Smooth muscle cell (in vitro differentiated cells): ENCODE measurements at regions not wholly inside any gene's neighbourhood (a gene's known extent, or its start where the extent isn't known, plus 50 kb on each side); places are given as distances from the start of the nearest gene placed in this dataset.

Experiments used
- DNase-seq: peaks from one replicate; lab custom pipeline; 2025; ENCODE audit not compliant: unreplicated experiment; lab: John Stamatoyannopoulos, UW
- H2AFZ ChIP-seq: fragments of 200-600 bp; sonication (generic); 2 replicates; pipeline ENCODE4 v1.6.0; 2016; ENCODE audit warnings: antibody characterized with exemption, low read depth, mild to moderate bottlenecking
- H3F3A ChIP-seq: fragments of 200-600 bp; sonication (generic); 2 replicates; pipeline ENCODE4 v1.6.0; 2017; ENCODE audit warnings: antibody characterized with exemption, low read depth
- H3K27ac ChIP-seq: fragments of 200-600 bp; sonication (generic); 2 replicates; pipeline ENCODE4 v1.5.1; 2016; ENCODE audit warnings: low read depth, mild to moderate bottlenecking
- H3K27me3 ChIP-seq: fragments of 200-600 bp; sonication (generic); 2 replicates; pipeline ENCODE4 v1.6.1; 2016; ENCODE audit warnings: low read depth, mild to moderate bottlenecking
- H3K36me3 ChIP-seq: fragments of 200-600 bp; sonication (generic); 2 replicates; pipeline ENCODE4 v1.5.1; 2016; ENCODE audit warnings: low read depth
- H3K4me1 ChIP-seq: fragments of 200-600 bp; sonication (generic); 2 replicates; pipeline ENCODE4 v1.5.1; 2016; ENCODE audit warnings: low read depth
- H3K4me2 ChIP-seq: fragments of 200-600 bp; sonication (generic); 2 replicates; pipeline ENCODE4 v1.6.0; 2016; ENCODE audit warnings: mild to moderate bottlenecking
- H3K4me3 ChIP-seq: fragments of 200-600 bp; sonication (generic); 2 replicates; pipeline ENCODE4 v1.5.1; 2016; ENCODE audit warnings: mild to moderate bottlenecking
- H3K79me2 ChIP-seq: fragments of 200-600 bp; sonication (generic); 2 replicates; pipeline ENCODE4 v1.6.0; 2016; ENCODE audit warnings: low read depth, mild to moderate bottlenecking
- H3K9ac ChIP-seq: fragments of 200-600 bp; sonication (generic); 2 replicates; pipeline ENCODE4 v1.6.0; 2016; ENCODE audit warnings: low read depth
- H3K9me3 ChIP-seq: fragments of 200-600 bp; sonication (generic); replicated peaks from 2 replicates; pipeline ENCODE4 v1.5.1; 2016; ENCODE audit warnings: low read depth
- H4K20me1 ChIP-seq: fragments of 200-600 bp; sonication (generic); 2 replicates; pipeline ENCODE4 v1.6.0; 2016; ENCODE audit warnings: low read depth
- WGBS: methylation state at CpG from one replicate; pipeline ENCODE4 v1.1.7; 2016; ENCODE audit warnings: low lambda C conversion rate; 5-methylcytosine and 5-hydroxymethylcytosine counted together
- TF ChIP-seq, protein P1 (sequence below): fragments of 200-600 bp; sonication (generic); IDR thresholded peaks from 2 replicates; pipeline ENCODE4 v1.5.1; 2017; ENCODE audit warnings: borderline replicate concordance, mild to moderate bottlenecking, antibody characterized with exemption; ENCODE audit not compliant: insufficient read depth, poor library complexity, severe bottlenecking

DNA sequence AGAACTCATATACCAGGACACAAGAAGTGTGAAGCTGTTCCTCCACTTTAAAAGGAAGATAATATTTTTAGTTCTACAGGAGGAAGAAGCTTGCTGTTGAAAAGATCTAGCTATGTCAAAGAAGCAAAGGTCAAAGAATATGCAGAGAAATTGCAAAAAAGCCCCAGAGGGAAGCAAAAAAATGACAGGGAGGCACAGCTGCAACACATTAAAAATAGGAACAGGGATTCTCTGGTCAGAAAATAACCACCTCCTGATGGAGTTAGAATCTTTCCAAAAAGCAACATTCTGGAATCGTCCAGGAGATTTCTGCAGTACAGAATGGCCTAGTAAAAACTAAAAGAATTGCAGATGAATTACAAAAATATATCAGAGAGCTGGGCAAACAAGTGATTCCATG lies 238.9 kb upstream of the PRMT6 start:
- Histone ChIP-seq H3K79me2 (no peaks in the 10 kb centered on the region), H3K9me3 (no peaks in the 10 kb centered on the region), H3K27me3 (no peaks in the 10 kb centered on the region), H3K4me2 (no peak overlapping the region), H3K4me1 (no peaks in the 10 kb centered on the region), H3K36me3 (no peaks in the 10 kb centered on the region), H3K9ac (no peak overlapping the region), H3K27ac (no peak overlapping the region), H4K20me1 (no peaks in the 10 kb centered on the region), H3K4me3 (no peak overlapping the region), H3F3A (no peaks in the 10 kb centered on the region), H2AFZ (no peak overlapping the region)
- TF ChIP-seq, protein P1, sequence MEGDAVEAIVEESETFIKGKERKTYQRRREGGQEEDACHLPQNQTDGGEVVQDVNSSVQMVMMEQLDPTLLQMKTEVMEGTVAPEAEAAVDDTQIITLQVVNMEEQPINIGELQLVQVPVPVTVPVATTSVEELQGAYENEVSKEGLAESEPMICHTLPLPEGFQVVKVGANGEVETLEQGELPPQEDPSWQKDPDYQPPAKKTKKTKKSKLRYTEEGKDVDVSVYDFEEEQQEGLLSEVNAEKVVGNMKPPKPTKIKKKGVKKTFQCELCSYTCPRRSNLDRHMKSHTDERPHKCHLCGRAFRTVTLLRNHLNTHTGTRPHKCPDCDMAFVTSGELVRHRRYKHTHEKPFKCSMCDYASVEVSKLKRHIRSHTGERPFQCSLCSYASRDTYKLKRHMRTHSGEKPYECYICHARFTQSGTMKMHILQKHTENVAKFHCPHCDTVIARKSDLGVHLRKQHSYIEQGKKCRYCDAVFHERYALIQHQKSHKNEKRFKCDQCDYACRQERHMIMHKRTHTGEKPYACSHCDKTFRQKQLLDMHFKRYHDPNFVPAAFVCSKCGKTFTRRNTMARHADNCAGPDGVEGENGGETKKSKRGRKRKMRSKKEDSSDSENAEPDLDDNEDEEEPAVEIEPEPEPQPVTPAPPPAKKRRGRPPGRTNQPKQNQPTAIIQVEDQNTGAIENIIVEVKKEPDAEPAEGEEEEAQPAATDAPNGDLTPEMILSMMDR = no peak
- WGBS = 68% methylated on average over 1 of the region's 1 CpG
- DNase-seq = no peak

DNA sequence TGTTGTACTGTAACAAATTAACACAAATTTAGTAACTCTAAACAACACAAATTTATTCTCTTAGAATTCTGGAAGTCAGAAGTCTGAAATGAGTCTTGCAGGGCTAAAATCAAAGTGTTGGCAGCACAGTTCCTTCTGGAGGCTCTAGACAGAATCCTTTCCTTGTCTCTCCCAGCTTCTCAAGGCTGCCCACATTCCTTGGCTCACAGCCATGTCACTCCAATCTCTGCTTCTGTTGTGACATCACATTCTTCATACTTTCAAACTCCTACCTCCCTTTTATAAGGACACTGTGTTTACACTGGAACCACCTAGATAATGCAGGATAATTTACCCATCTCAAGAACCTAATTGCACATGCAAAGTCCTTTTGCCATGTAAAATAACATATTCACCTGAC lies 225.0 kb upstream of the PRMT6 start:
- Histone ChIP-seq H3K9ac (no peak overlapping the region), H3K4me1 (no peaks in the 10 kb centered on the region), H4K20me1 (no peaks in the 10 kb centered on the region), H2AFZ (no peak overlapping the region), H3K4me2 (no peak overlapping the region), H3F3A (no peaks in the 10 kb centered on the region), H3K36me3 (no peaks in the 10 kb centered on the region), H3K9me3 (no peaks in the 10 kb centered on the region), H3K79me2 (no peaks in the 10 kb centered on the region), H3K27ac (no peak overlapping the region), H3K4me3 (no peak overlapping the region), H3K27me3 (no peaks in the 10 kb centered on the region)
- TF ChIP-seq, protein P1 = no peak
- no peak for DNase-seq

DNA sequence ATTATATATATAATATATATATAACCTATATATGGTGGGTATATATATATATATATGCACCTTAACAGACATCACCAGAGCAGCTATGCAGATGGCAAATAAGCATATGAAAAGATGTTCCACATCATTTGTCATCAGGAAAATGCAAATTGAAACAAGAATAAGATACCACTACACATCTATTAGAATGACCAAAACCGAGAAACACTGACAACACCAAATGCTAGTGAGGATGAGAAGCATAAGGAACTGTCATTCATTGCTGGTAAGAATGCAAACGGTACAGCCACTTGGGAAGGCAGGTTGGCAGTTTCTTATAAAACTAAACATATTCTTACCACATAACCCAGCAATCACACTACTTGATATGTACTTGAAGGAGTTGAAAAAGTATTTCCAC lies 219.8 kb upstream of the PRMT6 start:
- Histone ChIP-seq H3F3A (no peaks in the 10 kb centered on the region), H3K36me3 (no peaks in the 10 kb centered on the region), H3K9ac (no peak overlapping the region), H2AFZ (no peak overlapping the region), H3K9me3 (no peaks in the 10 kb centered on the region), H3K4me3 (no peak overlapping the region), H4K20me1 (no peaks in the 10 kb centered on the region), H3K27me3 (peaks cover 3% of the 10 kb centered on the region), H3K27ac (no peak overlapping the region), H3K79me2 (no peaks in the 10 kb centered on the region), H3K4me2 (no peak overlapping the region), H3K4me1 (no peaks in the 10 kb centered on the region)
- WGBS = 83% methylated on average over 2 of the region's 2 CpGs
- TF ChIP-seq, protein P1 = no peak
- DNase-seq = no peak

DNA sequence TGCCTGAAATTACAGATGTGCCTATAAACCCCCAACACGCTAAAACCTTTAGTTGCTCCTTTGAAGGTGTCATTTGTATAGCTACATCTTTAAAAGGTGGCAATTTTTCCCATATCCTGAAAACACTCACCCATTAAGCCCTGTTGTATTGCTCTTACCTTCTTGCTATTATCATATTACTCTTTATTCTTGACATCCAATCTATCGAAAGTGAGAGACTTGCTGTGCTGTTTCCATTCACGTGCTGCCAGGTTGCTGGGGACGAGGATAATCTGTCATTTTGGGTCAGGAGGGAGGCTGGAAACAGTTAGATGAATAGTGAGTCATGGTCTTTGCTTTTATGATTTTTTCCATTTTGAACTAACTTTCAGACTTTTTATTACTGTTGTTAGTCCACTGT lies 213.0 kb upstream of the PRMT6 start:
- Histone ChIP-seq H3K79me2 (no peaks in the 10 kb centered on the region), H3K36me3 (no peaks in the 10 kb centered on the region), H3K4me1 (no peaks in the 10 kb centered on the region), H3K9ac (no peak overlapping the region), H3K27me3 (peaks cover 3% of the 10 kb centered on the region), H3F3A (no peaks in the 10 kb centered on the region), H2AFZ (no peak overlapping the region), H3K4me2 (no peak overlapping the region), H3K4me3 (no peak overlapping the region), H3K9me3 (no peaks in the 10 kb centered on the region), H3K27ac (no peak overlapping the region), H4K20me1 (no peaks in the 10 kb centered on the region)
- DNase-seq = no peak
- 62% methylated on average over 4 of the region's 4 CpGs for WGBS
- TF ChIP-seq, protein P1 = no peak
